ENCODE measurements at regions not wholly inside any gene's neighbourhood (a gene's known extent, or its start where the extent isn't known, plus 50 kb on each side); places are given as distances from the start of the nearest gene placed in this dataset.

- Histone ChIP-seq H3K9me3 (ENCODE audit: control insufficient read depth, insufficient read depth, low read depth, low read length) (no peaks in the 10 kb centered on the region), H3K36me3 (ENCODE audit: control insufficient read depth in 2 of 2, insufficient read depth in 1 of 2, low read length in 2 of 2) (no peaks in the 10 kb centered on the region), H3K27ac (ENCODE audit: extremely low read depth, low read depth, low read length) (no peak overlapping the region), H3K4me3 (ENCODE audit: low read depth, low read length) (no peak overlapping the region), H3K4me1 (ENCODE audit: control insufficient read depth, insufficient read depth, low read length) (no peaks in the 10 kb centered on the region)
- POLR2A ChIA-PET = no interaction called here
- TF ChIP-seq ZNF529 (tag by site-specific recombination; IDR thresholded peaks at IDR 0.05; ENCODE audit: insufficient replicate concordance) (no peak), ZNF560 (tag by site-specific recombination; IDR thresholded peaks at IDR 0.05; ENCODE audit: borderline replicate concordance) (no peak), ZBTB20 (tag by site-specific recombination; IDR thresholded peaks at IDR 0.05) (no peak), ZNF175 (tag by site-specific recombination; IDR thresholded peaks at IDR 0.05) (no peak), ZNF174 (tag by site-specific recombination; IDR thresholded peaks at IDR 0.05) (no peak), EGR2 (tag by site-specific recombination; IDR thresholded peaks at IDR 0.05; ENCODE audit: low read depth) (no peak), ZNF549 (tag by site-specific recombination; IDR thresholded peaks at IDR 0.05) (no peak), KLF16 (tag by site-specific recombination; IDR thresholded peaks at IDR 0.05) (no peak), ZNF169 (tag by site-specific recombination; IDR thresholded peaks at IDR 0.05) (no peak)
- TF ChIP-seq, protein P1, sequence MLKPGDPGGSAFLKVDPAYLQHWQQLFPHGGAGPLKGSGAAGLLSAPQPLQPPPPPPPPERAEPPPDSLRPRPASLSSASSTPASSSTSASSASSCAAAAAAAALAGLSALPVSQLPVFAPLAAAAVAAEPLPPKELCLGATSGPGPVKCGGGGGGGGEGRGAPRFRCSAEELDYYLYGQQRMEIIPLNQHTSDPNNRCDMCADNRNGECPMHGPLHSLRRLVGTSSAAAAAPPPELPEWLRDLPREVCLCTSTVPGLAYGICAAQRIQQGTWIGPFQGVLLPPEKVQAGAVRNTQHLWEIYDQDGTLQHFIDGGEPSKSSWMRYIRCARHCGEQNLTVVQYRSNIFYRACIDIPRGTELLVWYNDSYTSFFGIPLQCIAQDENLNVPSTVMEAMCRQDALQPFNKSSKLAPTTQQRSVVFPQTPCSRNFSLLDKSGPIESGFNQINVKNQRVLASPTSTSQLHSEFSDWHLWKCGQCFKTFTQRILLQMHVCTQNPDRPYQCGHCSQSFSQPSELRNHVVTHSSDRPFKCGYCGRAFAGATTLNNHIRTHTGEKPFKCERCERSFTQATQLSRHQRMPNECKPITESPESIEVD (tag by site-specific recombination; IDR thresholded peaks at IDR 0.05) = no peak
- CTCF ChIA-PET = no interaction called here
These were observed 523.1 kb downstream of the SOX5 start for GRCh38 chr12:23426328-23426727.

- no peaks in the 10 kb centered on the region for H3K4me1 ChIP-seq (ENCODE audit: control insufficient read depth, insufficient read depth, low read length)
- no peak overlapping the region for H3K4me3 ChIP-seq (ENCODE audit: low read depth, low read length)
- no peak overlapping the region for H3K27ac ChIP-seq (ENCODE audit: extremely low read depth, low read depth, low read length)
- no peaks in the 10 kb centered on the region for H3K36me3 ChIP-seq (ENCODE audit: control insufficient read depth in 2 of 2, insufficient read depth in 1 of 2, low read length in 2 of 2)
- no peaks in the 10 kb centered on the region for H3K9me3 ChIP-seq (ENCODE audit: control insufficient read depth, insufficient read depth, low read depth, low read length)
- TF ChIP-seq, protein P2, sequence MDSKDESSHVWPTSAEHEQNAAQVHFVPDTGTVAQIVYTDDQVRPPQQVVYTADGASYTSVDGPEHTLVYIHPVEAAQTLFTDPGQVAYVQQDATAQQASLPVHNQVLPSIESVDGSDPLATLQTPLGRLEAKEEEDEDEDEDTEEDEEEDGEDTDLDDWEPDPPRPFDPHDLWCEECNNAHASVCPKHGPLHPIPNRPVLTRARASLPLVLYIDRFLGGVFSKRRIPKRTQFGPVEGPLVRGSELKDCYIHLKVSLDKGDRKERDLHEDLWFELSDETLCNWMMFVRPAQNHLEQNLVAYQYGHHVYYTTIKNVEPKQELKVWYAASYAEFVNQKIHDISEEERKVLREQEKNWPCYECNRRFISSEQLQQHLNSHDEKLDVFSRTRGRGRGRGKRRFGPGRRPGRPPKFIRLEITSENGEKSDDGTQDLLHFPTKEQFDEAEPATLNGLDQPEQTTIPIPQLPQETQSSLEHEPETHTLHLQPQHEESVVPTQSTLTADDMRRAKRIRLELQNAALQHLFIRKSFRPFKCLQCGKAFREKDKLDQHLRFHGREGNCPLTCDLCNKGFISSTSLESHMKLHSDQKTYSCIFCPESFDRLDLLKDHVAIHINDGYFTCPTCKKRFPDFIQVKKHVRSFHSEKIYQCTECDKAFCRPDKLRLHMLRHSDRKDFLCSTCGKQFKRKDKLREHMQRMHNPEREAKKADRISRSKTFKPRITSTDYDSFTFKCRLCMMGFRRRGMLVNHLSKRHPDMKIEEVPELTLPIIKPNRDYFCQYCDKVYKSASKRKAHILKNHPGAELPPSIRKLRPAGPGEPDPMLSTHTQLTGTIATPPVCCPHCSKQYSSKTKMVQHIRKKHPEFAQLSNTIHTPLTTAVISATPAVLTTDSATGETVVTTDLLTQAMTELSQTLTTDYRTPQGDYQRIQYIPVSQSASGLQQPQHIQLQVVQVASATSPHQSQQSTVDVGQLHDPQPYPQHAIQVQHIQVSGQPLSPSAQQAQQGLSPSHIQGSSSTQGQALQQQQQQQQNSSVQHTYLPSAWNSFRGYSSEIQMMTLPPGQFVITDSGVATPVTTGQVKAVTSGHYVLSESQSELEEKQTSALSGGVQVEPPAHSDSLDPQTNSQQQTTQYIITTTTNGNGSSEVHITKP (tag by site-specific recombination; IDR thresholded peaks at IDR 0.05) = no peak
- no peak for TF ChIP-seq GFI1B (tag by site-specific recombination; IDR thresholded peaks at IDR 0.05)
- no peak for TF ChIP-seq TCF7L2 (IDR thresholded peaks at IDR 0.05; ENCODE audit: borderline replicate concordance, low read depth, low read length)
- CTCF ChIA-PET = no interaction called here
- POLR2A ChIA-PET = no interaction called here
These were observed 520.7 kb downstream of the SOX5 start for GRCh38 chr12:23428758-23429157.

DNA sequence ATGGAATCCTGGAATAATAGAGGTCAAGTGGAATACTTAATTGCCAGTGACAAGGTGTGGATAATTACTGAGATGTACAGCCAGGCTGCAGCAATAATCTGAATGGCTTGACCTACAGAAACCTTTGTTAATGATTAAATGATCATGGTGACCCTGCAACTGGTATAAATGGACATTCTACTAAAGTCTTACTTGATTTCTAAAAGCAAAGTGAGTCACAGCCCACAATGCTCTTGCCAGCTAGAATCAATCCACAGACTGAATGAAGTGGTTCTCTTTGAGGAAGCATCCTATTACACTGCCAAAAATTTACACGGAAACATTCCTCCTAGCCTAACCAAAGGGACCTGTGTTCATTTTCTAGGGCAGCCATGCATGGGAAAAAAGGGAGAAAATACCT, 518.5 kb downstream of the SOX5 start:
- Histone ChIP-seq H3K4me3 (ENCODE audit: low read depth, low read length) (no peak overlapping the region), H3K36me3 (ENCODE audit: control insufficient read depth in 2 of 2, insufficient read depth in 1 of 2, low read length in 2 of 2) (no peaks in the 10 kb centered on the region), H3K4me1 (ENCODE audit: control insufficient read depth, insufficient read depth, low read length) (no peaks in the 10 kb centered on the region), H3K9me3 (ENCODE audit: control insufficient read depth, insufficient read depth, low read depth, low read length) (no peaks in the 10 kb centered on the region), H3K27ac (ENCODE audit: extremely low read depth, low read depth, low read length) (no peak overlapping the region)
- POLR2A ChIA-PET = no interaction called here
- CTCF ChIA-PET = no interaction called here
- TF ChIP-seq, protein P3, sequence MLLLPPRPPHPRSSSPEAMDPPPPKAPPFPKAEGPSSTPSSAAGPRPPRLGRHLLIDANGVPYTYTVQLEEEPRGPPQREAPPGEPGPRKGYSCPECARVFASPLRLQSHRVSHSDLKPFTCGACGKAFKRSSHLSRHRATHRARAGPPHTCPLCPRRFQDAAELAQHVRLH (tag by site-specific recombination; IDR thresholded peaks at IDR 0.05) = no peak
- TF ChIP-seq ZNF626 (tag by site-specific recombination; IDR thresholded peaks at IDR 0.05) (no peak), ZNF133 (tag by site-specific recombination; IDR thresholded peaks at IDR 0.05) (no peak), ZNF221 (tag by site-specific recombination; IDR thresholded peaks at IDR 0.05; ENCODE audit: borderline replicate concordance) (no peak), ZBTB11 (tag by site-specific recombination; conservative IDR thresholded peaks at IDR 0.05; ENCODE audit: low read depth) (no peak), ZNF600 (tag by site-specific recombination; IDR thresholded peaks at IDR 0.05) (no peak), ZNF335 (tag by site-specific recombination; conservative IDR thresholded peaks at IDR 0.05) (no peak), ZNF354C (tag by site-specific recombination; IDR thresholded peaks at IDR 0.05; ENCODE audit: borderline replicate concordance, low read depth) (no peak), ZNF645 (tag by site-specific recombination; IDR thresholded peaks at IDR 0.05) (no peak), ZNF292 (tag by site-specific recombination; IDR thresholded peaks at IDR 0.05; ENCODE audit: borderline replicate concordance, low read depth) (no peak)
